ENCODE measurements at regions not wholly inside any gene's neighbourhood (a gene's known extent, or its start where the extent isn't known, plus 50 kb on each side); places are given as distances from the start of the nearest gene placed in this dataset.

GRCh38 chr1:168638884-168639283 is 62.5 kb downstream of the XCL1 start:
- no peak overlapping the region for H3K4me3 ChIP-seq
- H3K36me3 ChIP-seq, result no peaks in the 10 kb centered on the region
- H3K9me3 ChIP-seq, result no peaks in the 10 kb centered on the region
- ATAC-seq, result no peak
- no peak for TF ChIP-seq CTCF (IDR thresholded peaks at IDR 0.05)
- no peak for DNase-seq
- peaks cover 19% of the 10 kb centered on the region for H3K4me1 ChIP-seq
- intact Hi-C loops (cut with DNase I), result loop anchor here (10.0 kb wide), 1 partner anchor 466 kb away; the partner anchor contains the start of gene ATP1B1
- no peaks in the 10 kb centered on the region for H3K27me3 ChIP-seq (ENCODE audit: low read depth)
- no peak overlapping the region for H3K27ac ChIP-seq

- no peak for TF ChIP-seq CTCF (IDR thresholded peaks at IDR 0.05)
- Histone ChIP-seq H3K9me3 (no peaks in the 10 kb centered on the region), H3K4me3 (no peak overlapping the region), H3K36me3 (no peaks in the 10 kb centered on the region), H3K4me1 (peaks cover 19% of the 10 kb centered on the region), H3K27me3 (ENCODE audit: low read depth) (no peaks in the 10 kb centered on the region), H3K27ac (no peak overlapping the region)
- intact Hi-C loops (cut with DNase I), result no loop called here
- ATAC-seq (no peak), DNase-seq (no peak)
These were observed 63.8 kb downstream of the XCL1 start for GRCh38 chr1:168640182-168640581.

GRCh38 chr1:168640836-168641235 is 64.4 kb downstream of the XCL1 start:
- DNase-seq (no peak), ATAC-seq (no peak)
- Histone ChIP-seq H3K27ac (no peak overlapping the region), H3K4me1 (peaks cover 16% of the 10 kb centered on the region), H3K27me3 (ENCODE audit: low read depth) (no peaks in the 10 kb centered on the region), H3K4me3 (no peak overlapping the region), H3K9me3 (no peaks in the 10 kb centered on the region), H3K36me3 (no peaks in the 10 kb centered on the region)
- intact Hi-C loops (cut with DNase I), result no loop called here
- no peak for TF ChIP-seq CTCF (IDR thresholded peaks at IDR 0.05)

- no peak for TF ChIP-seq CTCF (IDR thresholded peaks at IDR 0.05)
- DNase-seq (no peak), ATAC-seq (no peak)
- intact Hi-C loops (cut with DNase I), result no loop called here
- Histone ChIP-seq H3K27ac (no peak overlapping the region), H3K9me3 (no peaks in the 10 kb centered on the region), H3K27me3 (ENCODE audit: low read depth) (no peaks in the 10 kb centered on the region), H3K4me3 (no peak overlapping the region), H3K4me1 (no peaks in the 10 kb centered on the region), H3K36me3 (no peaks in the 10 kb centered on the region)
These were observed 66.7 kb downstream of the XCL1 start for GRCh38 chr1:168643152-168643551.
